Astrocyte (in vitro differentiated cells and primary cell): ENCODE measurements at regions not wholly inside any gene's neighbourhood (a gene's known extent, or its start where the extent isn't known, plus 50 kb on each side); places are given as distances from the start of the nearest gene placed in this dataset.

Experiments
- DNase-seq: peaks from one replicate; pipeline ENCODE4 v3.0.0-alpha.2; 2010; ENCODE audit warnings: low read depth
- FAIRE-seq: peaks from 2 replicates; lab custom pipeline; 2011; peaks lifted over from hg19 to GRCh38; lab: Jason Lieb, UNC
- H2AFZ ChIP-seq: 2 replicates; pipeline ENCODE4 v1.6.0; 2012; ENCODE audit warnings: low read depth, low read length, inconsistent platforms
- H3K27ac ChIP-seq: 2 replicates; pipeline ENCODE4 v1.5.1; 2011; ENCODE audit warnings: low read depth, low read length, inconsistent platforms
- H3K27me3 ChIP-seq: 2 replicates; pipeline ENCODE4 v1.6.0; 2011; ENCODE audit warnings: low read length, inconsistent platforms; ENCODE audit not compliant: insufficient read depth
- H3K36me3 ChIP-seq: 2 replicates; pipeline ENCODE4 v1.5.1; 2011; ENCODE audit warnings: low read length, inconsistent platforms; ENCODE audit not compliant: insufficient read depth
- H3K4me1 ChIP-seq: 2 replicates; pipeline ENCODE4 v1.5.1; 2011; ENCODE audit warnings: low read length, inconsistent platforms; ENCODE audit not compliant: insufficient read depth
- H3K4me2 ChIP-seq: 2 replicates; pipeline ENCODE4 v1.6.0; 2012; ENCODE audit warnings: low read length, inconsistent platforms
- H3K4me3 ChIP-seq: 2 replicates; pipeline ENCODE4 v1.5.1; 2011; ENCODE audit warnings: low read depth, mild to moderate bottlenecking, low read length, inconsistent platforms; ENCODE audit not compliant: insufficient read depth
- H3K79me2 ChIP-seq: 2 replicates; pipeline ENCODE4 v1.6.0; 2012; ENCODE audit warnings: mild to moderate bottlenecking, low read length, inconsistent platforms; ENCODE audit not compliant: insufficient read depth
- H3K9ac ChIP-seq: 2 replicates; pipeline ENCODE4 v1.6.0; 2012; ENCODE audit warnings: mild to moderate bottlenecking, low read length, inconsistent platforms
- H3K9me3 ChIP-seq: 2 replicates; pipeline ENCODE4 v1.5.1; 2012; ENCODE audit warnings: low read depth, mild to moderate bottlenecking, low read length, inconsistent platforms; ENCODE audit not compliant: insufficient read depth
- H4K20me1 ChIP-seq: 2 replicates; pipeline ENCODE4 v1.6.0; 2012; ENCODE audit warnings: low read length, inconsistent platforms; ENCODE audit not compliant: insufficient read depth
- H3K27ac Mint-ChIP-seq: one replicate; pipeline ENCODE4 v1.8.0; 2021; ENCODE audit warnings: mild to moderate bottlenecking, mixed read lengths; ENCODE audit not compliant: unreplicated experiment
- H3K27me3 Mint-ChIP-seq: one replicate; pipeline ENCODE4 v1.8.0; 2021; ENCODE audit warnings: low read depth, mixed read lengths; ENCODE audit not compliant: unreplicated experiment
- H3K36me3 Mint-ChIP-seq: one replicate; pipeline ENCODE4 v1.8.0; 2021; ENCODE audit warnings: low read depth, mixed read lengths; ENCODE audit not compliant: unreplicated experiment
- H3K4me1 Mint-ChIP-seq: one replicate; pipeline ENCODE4 v1.8.0; 2021; ENCODE audit warnings: low read depth, mixed read lengths; ENCODE audit not compliant: unreplicated experiment
- H3K4me3 Mint-ChIP-seq: one replicate; pipeline ENCODE4 v1.8.0; 2021; ENCODE audit warnings: mild to moderate bottlenecking, moderate library complexity, mixed read lengths; ENCODE audit not compliant: unreplicated experiment
- H3K9me3 Mint-ChIP-seq: one replicate; pipeline ENCODE4 v1.8.0; 2021; ENCODE audit warnings: mild to moderate bottlenecking, mixed read lengths; ENCODE audit not compliant: unreplicated experiment
- EZH2 ChIP-seq: IDR thresholded peaks from 2 replicates; pipeline ENCODE4 v1.6.1; 2012; ENCODE audit warnings: mild to moderate bottlenecking, low read length, inconsistent platforms; ENCODE audit not compliant: insufficient read depth
- TF ChIP-seq, protein P1 (sequence below): IDR thresholded peaks from 2 replicates; pipeline ENCODE4 v1.5.1; 2011; ENCODE audit warnings: low read depth, mild to moderate bottlenecking, inconsistent platforms, low read length, moderate library complexity; ENCODE audit not compliant: insufficient read depth

DNA sequence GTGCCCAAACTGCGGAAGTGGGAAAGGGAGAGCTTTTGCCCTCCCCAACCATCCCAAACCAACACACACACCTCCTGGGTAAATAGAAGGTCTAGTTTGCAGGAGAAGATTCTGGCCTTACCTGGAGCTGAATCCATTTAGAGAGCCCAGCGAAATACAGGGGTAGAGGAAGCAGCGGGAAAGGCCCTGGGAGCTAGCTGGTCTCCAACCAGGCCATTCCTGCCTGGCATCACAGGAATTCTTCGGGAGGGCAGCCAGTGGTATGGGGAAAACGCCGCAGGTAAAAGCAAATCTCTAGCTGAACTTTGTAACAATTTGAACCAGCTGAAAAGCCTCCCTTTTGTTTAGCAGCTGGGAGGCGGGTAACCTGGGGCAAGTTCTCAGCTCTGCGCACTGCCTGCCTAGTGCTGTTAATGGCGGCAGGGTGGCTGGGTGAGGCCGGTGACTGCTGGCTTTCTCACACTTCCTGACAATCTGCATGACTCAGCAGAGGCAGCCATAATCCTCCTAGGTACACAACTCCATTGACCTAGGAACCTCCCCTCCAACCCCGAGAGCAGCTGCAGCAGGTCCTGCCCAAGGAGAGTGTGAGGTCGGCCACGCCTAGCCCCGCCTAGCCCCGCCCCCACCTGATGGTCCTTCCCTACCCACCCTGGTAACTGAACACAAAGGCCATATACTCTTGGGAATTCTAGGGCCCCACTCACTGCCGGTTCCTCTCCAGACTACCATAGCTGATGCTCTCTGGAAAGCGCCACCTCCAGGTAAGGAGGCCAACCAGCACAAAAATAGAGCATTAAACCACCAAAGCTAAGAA, 483.8 kb upstream of the REG3G start:
- FAIRE-seq = no peak
- H3K36me3 Mint-ChIP-seq = no peaks in the 10 kb centered on the region
- DNase-seq = no peak
- TF ChIP-seq, protein P1, sequence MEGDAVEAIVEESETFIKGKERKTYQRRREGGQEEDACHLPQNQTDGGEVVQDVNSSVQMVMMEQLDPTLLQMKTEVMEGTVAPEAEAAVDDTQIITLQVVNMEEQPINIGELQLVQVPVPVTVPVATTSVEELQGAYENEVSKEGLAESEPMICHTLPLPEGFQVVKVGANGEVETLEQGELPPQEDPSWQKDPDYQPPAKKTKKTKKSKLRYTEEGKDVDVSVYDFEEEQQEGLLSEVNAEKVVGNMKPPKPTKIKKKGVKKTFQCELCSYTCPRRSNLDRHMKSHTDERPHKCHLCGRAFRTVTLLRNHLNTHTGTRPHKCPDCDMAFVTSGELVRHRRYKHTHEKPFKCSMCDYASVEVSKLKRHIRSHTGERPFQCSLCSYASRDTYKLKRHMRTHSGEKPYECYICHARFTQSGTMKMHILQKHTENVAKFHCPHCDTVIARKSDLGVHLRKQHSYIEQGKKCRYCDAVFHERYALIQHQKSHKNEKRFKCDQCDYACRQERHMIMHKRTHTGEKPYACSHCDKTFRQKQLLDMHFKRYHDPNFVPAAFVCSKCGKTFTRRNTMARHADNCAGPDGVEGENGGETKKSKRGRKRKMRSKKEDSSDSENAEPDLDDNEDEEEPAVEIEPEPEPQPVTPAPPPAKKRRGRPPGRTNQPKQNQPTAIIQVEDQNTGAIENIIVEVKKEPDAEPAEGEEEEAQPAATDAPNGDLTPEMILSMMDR = no peak
- TF ChIP-seq EZH2 = no peak
- Histone ChIP-seq H3K4me2 (no peak overlapping the region), H3K79me2 (no peaks in the 10 kb centered on the region), H3K4me1 (no peaks in the 10 kb centered on the region), H3K9me3 (peaks cover 3% of the 10 kb centered on the region), H3K9ac (no peak overlapping the region), H3K27me3 (no peaks in the 10 kb centered on the region), H2AFZ (no peak overlapping the region), H4K20me1 (no peaks in the 10 kb centered on the region), H3K27ac (no peak overlapping the region), H3K36me3 (no peaks in the 10 kb centered on the region), H3K4me3 (no peak overlapping the region)
- H3K27me3 Mint-ChIP-seq = no peaks in the 10 kb centered on the region
- H3K9me3 Mint-ChIP-seq = peaks cover 7% of the 10 kb centered on the region
- no peaks in the 10 kb centered on the region for H3K4me1 Mint-ChIP-seq
- H3K4me3 Mint-ChIP-seq = no peak overlapping the region
- no peak overlapping the region for H3K27ac Mint-ChIP-seq

DNA sequence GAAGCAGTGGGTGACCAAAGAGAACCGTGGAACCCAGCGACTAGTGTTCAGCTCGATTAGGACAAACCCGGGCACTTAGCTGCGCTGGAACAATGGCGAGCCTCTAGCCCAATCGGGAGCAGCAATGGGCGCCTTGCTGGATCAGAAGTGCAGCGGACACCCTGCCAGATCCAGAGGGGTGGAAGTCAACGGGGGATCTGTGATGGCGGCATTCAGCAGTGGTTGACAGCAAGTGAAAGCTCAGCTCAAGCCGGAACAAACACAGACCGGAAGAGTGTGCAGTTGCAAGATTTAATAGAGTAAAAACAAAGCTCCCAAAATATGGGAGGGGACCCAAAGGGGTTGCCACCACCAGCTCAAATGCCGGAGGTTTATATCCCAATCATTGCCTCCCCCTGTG, 478.7 kb upstream of the REG3G start:
- Mint-ChIP-seq H3K4me1 (no peaks in the 10 kb centered on the region), H3K36me3 (no peaks in the 10 kb centered on the region)
- DNase-seq = no peak

More for the DNA sequence above, 478.7 kb upstream of the REG3G start:
- no peak overlapping the region for H2AFZ ChIP-seq
- H3K79me2 ChIP-seq = no peaks in the 10 kb centered on the region
- H3K9ac ChIP-seq = no peak overlapping the region
- H4K20me1 ChIP-seq = no peaks in the 10 kb centered on the region
- peaks cover 3% of the 10 kb centered on the region for H3K9me3 Mint-ChIP-seq
- no peak overlapping the region for H3K4me3 ChIP-seq
- no peaks in the 10 kb centered on the region for H3K27me3 Mint-ChIP-seq
- peaks cover 3% of the 10 kb centered on the region for H3K9me3 ChIP-seq
- H3K4me1 ChIP-seq = no peaks in the 10 kb centered on the region
- no peak overlapping the region for H3K4me2 ChIP-seq
- H3K36me3 ChIP-seq = no peaks in the 10 kb centered on the region
- no peak overlapping the region for H3K27ac ChIP-seq
- no peak overlapping the region for H3K27ac Mint-ChIP-seq
- no peak overlapping the region for H3K4me3 Mint-ChIP-seq
- no peak for FAIRE-seq
- TF ChIP-seq EZH2 = no peak
- TF ChIP-seq, protein P1 = no peak
- H3K27me3 ChIP-seq = no peaks in the 10 kb centered on the region
